OCI-LY1 (cell line): ENCODE measurements at regions not wholly inside any gene's neighbourhood (a gene's known extent, or its start where the extent isn't known, plus 50 kb on each side); places are given as distances from the start of the nearest gene placed in this dataset.

Source experiments
- H2AFZ ChIP-seq: fragments of 200-600 bp; sonication (generic), shearing (Covaris generic); 2 replicates; pipeline ENCODE4 v1.6.0; 2014; ENCODE audit warnings: antibody characterized with exemption, mild to moderate bottlenecking, low read length
- H3F3A ChIP-seq: fragments of 200-600 bp; sonication (generic), shearing (Covaris generic); 2 replicates; pipeline ENCODE4 v1.6.0; 2014; ENCODE audit warnings: mild to moderate bottlenecking, antibody characterized with exemption, low read length, moderate library complexity; ENCODE audit not compliant: insufficient read depth
- H3K27ac ChIP-seq: fragments of 200-600 bp; sonication (generic); 2 replicates; pipeline ENCODE4 v1.5.1; 2014; ENCODE audit warnings: low read length, mixed run types, mild to moderate bottlenecking, low read depth; ENCODE audit not compliant: poor library complexity, severe bottlenecking
- H3K27me3 ChIP-seq: fragments of 200-600 bp; sonication (generic); 2 replicates; pipeline ENCODE4 v1.6.0; 2014; ENCODE audit warnings: antibody characterized with exemption, mild to moderate bottlenecking, low read length, moderate library complexity; ENCODE audit not compliant: insufficient read depth
- H3K36me3 ChIP-seq: fragments of 200-600 bp; sonication (generic); 2 replicates; pipeline ENCODE4 v1.6.1; 2014; ENCODE audit warnings: mild to moderate bottlenecking, antibody characterized with exemption, low read length, moderate library complexity, mixed read lengths; ENCODE audit not compliant: insufficient read depth
- H3K4me1 ChIP-seq: fragments of 200-600 bp; sonication (generic); 2 replicates; pipeline ENCODE4 v1.5.1; 2014; ENCODE audit warnings: mild to moderate bottlenecking, low read length, moderate library complexity; ENCODE audit not compliant: insufficient read depth, severe bottlenecking
- H3K4me2 ChIP-seq: fragments of 200-600 bp; sonication (generic), shearing (Covaris generic); 2 replicates; pipeline ENCODE4 v1.6.1; 2014; ENCODE audit warnings: low read length
- H3K4me3 ChIP-seq: fragments of 200-600 bp; sonication (generic); 2 replicates; pipeline ENCODE4 v1.5.1; 2014; ENCODE audit warnings: low read length, low read depth, mild to moderate bottlenecking, mixed read lengths; ENCODE audit not compliant: poor library complexity, severe bottlenecking
- H3K79me2 ChIP-seq: fragments of 200-600 bp; shearing (Covaris generic); 2 replicates; pipeline ENCODE4 v1.6.1; 2016; ENCODE audit warnings: mixed run types, low read length, mixed read lengths; ENCODE audit not compliant: insufficient read depth
- H3K9ac ChIP-seq: fragments of 200-600 bp; sonication (generic), shearing (Covaris generic); 2 replicates; pipeline ENCODE4 v1.6.1; 2014; ENCODE audit warnings: mild to moderate bottlenecking, low read length, mixed read lengths
- H3K9me2 ChIP-seq: fragments of 200-600 bp; sonication (generic), shearing (Covaris generic); 2 replicates; pipeline ENCODE4 v1.6.1; 2014; ENCODE audit warnings: low read depth, mild to moderate bottlenecking, low read length, mixed read lengths
- H3K9me3 ChIP-seq: fragments of 200-600 bp; shearing (Covaris generic); 2 replicates; pipeline ENCODE4 v1.6.1; 2014; ENCODE audit warnings: low read length, mixed read lengths
- H4K20me1 ChIP-seq: fragments of 200-600 bp; sonication (generic), shearing (Covaris generic); 2 replicates; pipeline ENCODE4 v1.6.0; 2016; ENCODE audit warnings: mild to moderate bottlenecking, low read length; ENCODE audit not compliant: insufficient read depth
- EZH2 ChIP-seq: fragments of 200-600 bp; sonication (generic), shearing (Covaris generic); IDR thresholded peaks from 2 replicates; pipeline ENCODE4 v1.8.0; 2017; ENCODE audit warnings: borderline replicate concordance, mixed run types, mild to moderate bottlenecking, antibody characterized with exemption, low read length, moderate library complexity, mixed read lengths
- TF ChIP-seq, protein P1 (sequence below): fragments of 200-600 bp; sonication (generic), shearing (Covaris generic); IDR thresholded peaks from 2 replicates; pipeline ENCODE4 v1.5.1; 2017; ENCODE audit warnings: mild to moderate bottlenecking, antibody characterized with exemption, low read length, moderate library complexity, mixed read lengths

DNA sequence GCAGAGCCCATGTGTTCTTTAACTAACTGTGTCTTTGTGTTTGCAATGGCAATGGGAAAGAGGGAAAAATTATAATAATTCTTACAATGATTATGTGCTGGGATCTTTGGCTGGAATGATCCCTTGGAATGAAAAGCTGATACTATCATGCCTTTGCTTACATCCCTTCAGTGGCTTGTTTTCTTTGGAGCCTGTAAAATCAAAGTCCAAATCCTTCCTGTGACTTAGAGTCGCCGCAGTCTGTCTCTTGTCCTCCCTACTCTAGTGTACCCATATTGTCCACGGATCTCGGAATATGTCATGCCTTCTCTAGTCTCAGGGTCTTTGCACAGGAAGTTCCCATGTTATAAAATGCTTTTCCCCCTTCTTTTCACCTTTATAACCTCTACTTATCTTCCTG is 111.7 kb upstream of the MAF start:
- no peaks in the 10 kb centered on the region for H3K4me1 ChIP-seq
- no peaks in the 10 kb centered on the region for H3K79me2 ChIP-seq

DNA sequence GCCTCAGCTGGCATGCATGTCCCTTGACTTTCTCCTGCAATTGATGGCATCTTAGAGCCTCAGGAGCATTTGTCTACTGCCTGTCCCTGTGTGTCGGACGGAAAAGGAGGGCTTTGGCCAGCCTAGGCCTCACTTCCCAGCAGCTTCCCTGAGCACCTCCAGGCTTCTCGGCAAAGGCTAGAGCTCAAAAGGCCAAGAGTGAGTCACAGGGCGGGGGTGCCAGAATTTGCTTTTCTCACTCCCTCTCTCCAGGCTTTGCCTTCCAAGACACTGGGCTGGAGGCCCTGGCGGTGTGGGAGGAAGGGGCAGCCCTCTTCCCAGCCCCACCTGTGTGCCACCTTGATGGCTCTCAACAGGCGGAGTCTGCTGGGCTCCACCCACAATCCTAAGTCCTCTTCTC is 107.3 kb upstream of the MAF start:
- Histone ChIP-seq H3K36me3 (no peaks in the 10 kb centered on the region), H3K4me3 (no peak overlapping the region), H3K4me2 (no peak overlapping the region), H4K20me1 (no peaks in the 10 kb centered on the region), H2AFZ (no peak overlapping the region), H3K27ac (no peak overlapping the region), H3K9ac (no peak overlapping the region), H3K9me2 (no peaks in the 10 kb centered on the region), H3K79me2 (no peaks in the 10 kb centered on the region), H3K9me3 (no peaks in the 10 kb centered on the region), H3F3A (no peaks in the 10 kb centered on the region), H3K27me3 (no peaks in the 10 kb centered on the region), H3K4me1 (no peaks in the 10 kb centered on the region)
- no peak for TF ChIP-seq EZH2
- TF ChIP-seq, protein P1, sequence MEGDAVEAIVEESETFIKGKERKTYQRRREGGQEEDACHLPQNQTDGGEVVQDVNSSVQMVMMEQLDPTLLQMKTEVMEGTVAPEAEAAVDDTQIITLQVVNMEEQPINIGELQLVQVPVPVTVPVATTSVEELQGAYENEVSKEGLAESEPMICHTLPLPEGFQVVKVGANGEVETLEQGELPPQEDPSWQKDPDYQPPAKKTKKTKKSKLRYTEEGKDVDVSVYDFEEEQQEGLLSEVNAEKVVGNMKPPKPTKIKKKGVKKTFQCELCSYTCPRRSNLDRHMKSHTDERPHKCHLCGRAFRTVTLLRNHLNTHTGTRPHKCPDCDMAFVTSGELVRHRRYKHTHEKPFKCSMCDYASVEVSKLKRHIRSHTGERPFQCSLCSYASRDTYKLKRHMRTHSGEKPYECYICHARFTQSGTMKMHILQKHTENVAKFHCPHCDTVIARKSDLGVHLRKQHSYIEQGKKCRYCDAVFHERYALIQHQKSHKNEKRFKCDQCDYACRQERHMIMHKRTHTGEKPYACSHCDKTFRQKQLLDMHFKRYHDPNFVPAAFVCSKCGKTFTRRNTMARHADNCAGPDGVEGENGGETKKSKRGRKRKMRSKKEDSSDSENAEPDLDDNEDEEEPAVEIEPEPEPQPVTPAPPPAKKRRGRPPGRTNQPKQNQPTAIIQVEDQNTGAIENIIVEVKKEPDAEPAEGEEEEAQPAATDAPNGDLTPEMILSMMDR = no peak

More for the DNA sequence above, 111.7 kb upstream of the MAF start:
- Histone ChIP-seq H4K20me1 (no peaks in the 10 kb centered on the region), H2AFZ (no peak overlapping the region), H3K9me2 (no peaks in the 10 kb centered on the region), H3K9ac (no peak overlapping the region), H3K36me3 (no peaks in the 10 kb centered on the region), H3K4me3 (no peak overlapping the region), H3K4me2 (no peak overlapping the region), H3K9me3 (no peaks in the 10 kb centered on the region), H3F3A (no peaks in the 10 kb centered on the region), H3K27ac (no peak overlapping the region), H3K27me3 (no peaks in the 10 kb centered on the region)
- TF ChIP-seq, protein P1 = no peak
- TF ChIP-seq EZH2 = no peak

DNA sequence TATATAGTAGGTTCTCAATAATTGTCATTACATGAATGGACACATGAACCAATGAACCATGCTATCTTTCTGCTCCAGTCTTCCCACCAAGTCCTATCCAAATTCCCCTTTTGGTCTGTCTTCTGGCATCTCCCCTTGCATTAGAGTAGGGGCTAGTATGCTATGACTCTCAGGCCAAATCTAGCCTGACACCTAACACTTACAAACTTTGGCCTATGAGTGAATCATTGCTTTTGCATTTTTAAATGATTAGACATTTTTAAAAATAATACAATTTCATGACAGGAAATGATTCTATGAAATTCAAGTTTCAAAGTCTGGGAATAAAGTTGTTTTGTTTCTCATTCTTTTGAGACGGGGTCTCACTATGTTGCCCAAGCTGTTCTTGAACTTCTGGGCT is 102.5 kb upstream of the MAF start:
- no peaks in the 10 kb centered on the region for H3K4me1 ChIP-seq
- H3K79me2 ChIP-seq = no peaks in the 10 kb centered on the region
- H3K9ac ChIP-seq = no peak overlapping the region
- no peaks in the 10 kb centered on the region for H4K20me1 ChIP-seq
- H3K36me3 ChIP-seq = no peaks in the 10 kb centered on the region
- no peaks in the 10 kb centered on the region for H3K9me2 ChIP-seq
- no peaks in the 10 kb centered on the region for H3K27me3 ChIP-seq
- no peak overlapping the region for H3K4me2 ChIP-seq
- TF ChIP-seq, protein P1 = no peak
- no peak for TF ChIP-seq EZH2
- no peak overlapping the region for H2AFZ ChIP-seq
- H3K9me3 ChIP-seq = no peaks in the 10 kb centered on the region
- H3K27ac ChIP-seq = no peak overlapping the region
- no peaks in the 10 kb centered on the region for H3F3A ChIP-seq
- H3K4me3 ChIP-seq = no peak overlapping the region
